GM18868 (cell line): ENCODE measurements at regions not wholly inside any gene's neighbourhood (a gene's known extent, or its start where the extent isn't known, plus 50 kb on each side); places are given as distances from the start of the nearest gene placed in this dataset.
"Not testable (repeated sequence)": the region's sequence is repeated elsewhere in the genome, so short reads cannot be mapped to it uniquely, and the experiment has no call there.

Experiments
- ATAC-seq: cut with Tn5 transposase; IDR thresholded peaks from one replicate; pipeline ENCODE4 v1.9.1; 2021; ENCODE audit warnings: mild to moderate bottlenecking, moderate library complexity; ENCODE audit not compliant: unreplicated experiment

GRCh38 chr9:105021917-105022316 is 94.0 kb upstream of the ABCA1 start:
- ATAC-seq: no peak

GRCh38 chr9:105022545-105022944 is 94.6 kb upstream of the ABCA1 start:
- not testable (repeated sequence) for ATAC-seq

- no peak for ATAC-seq
Measured at GRCh38 chr9:105023788-105024187, 95.8 kb upstream of the ABCA1 start.

GRCh38 chr9:105024529-105024928 is 96.6 kb upstream of the ABCA1 start:
- ATAC-seq: no peak

GRCh38 chr9:105026451-105026850 is 98.5 kb upstream of the ABCA1 start:
- no peak for ATAC-seq

GRCh38 chr9:105027084-105027483 is 99.1 kb upstream of the ABCA1 start:
- ATAC-seq: no peak

- no peak for ATAC-seq
Measured at GRCh38 chr9:105030285-105030684, 102.3 kb upstream of the ABCA1 start.

GRCh38 chr9:105037139-105037538 is 109.2 kb upstream of the ABCA1 start:
- no peak for ATAC-seq

- no peak for ATAC-seq
Measured at GRCh38 chr9:105038051-105038450, 110.1 kb upstream of the ABCA1 start.

- ATAC-seq: no peak
Measured at GRCh38 chr9:105039175-105039799, 111.3 kb upstream of the ABCA1 start.

GRCh38 chr9:105043370-105043936 is 115.5 kb upstream of the ABCA1 start:
- ATAC-seq: no peak

GRCh38 chr9:105044518-105044917 is 116.6 kb upstream of the ABCA1 start:
- ATAC-seq: no peak

GRCh38 chr9:105046907-105047741 is 119.2 kb upstream of the ABCA1 start:
- no peak for ATAC-seq

GRCh38 chr9:105047742-105048041 is 119.7 kb upstream of the ABCA1 start:
- ATAC-seq: no peak

- ATAC-seq: no peak
Measured at GRCh38 chr9:105048331-105048730, 120.4 kb upstream of the ABCA1 start.

GRCh38 chr9:105050296-105050695 is 122.3 kb upstream of the ABCA1 start:
- ATAC-seq: no peak

GRCh38 chr9:105051897-105052296 is 123.9 kb upstream of the ABCA1 start:
- ATAC-seq: no peak

- no peak for ATAC-seq
Measured at GRCh38 chr9:105052346-105052745, 124.4 kb upstream of the ABCA1 start.

GRCh38 chr9:105053209-105053652 is 125.3 kb upstream of the ABCA1 start:
- ATAC-seq: peak; percentile 97

- no peak for ATAC-seq
Measured at GRCh38 chr9:105054491-105054890, 126.5 kb upstream of the ABCA1 start.

- no peak for ATAC-seq
Measured at GRCh38 chr9:105055917-105056316, 128.0 kb upstream of the ABCA1 start.

GRCh38 chr9:105057551-105057950 is 129.6 kb upstream of the ABCA1 start:
- ATAC-seq: no peak
